GM23338 (cell line): ENCODE measurements at regions not wholly inside any gene's neighbourhood (a gene's known extent, or its start where the extent isn't known, plus 50 kb on each side); places are given as distances from the start of the nearest gene placed in this dataset.

Experiments used
- ATAC-seq: fragments of 200-7000 bp; cut with Tn5 transposase; 3 replicates; pipeline ENCODE4 v1.9.1; 2020
- DNase-seq: peaks from one replicate; pipeline ENCODE4 v3.0.0-alpha.2; 2015; ENCODE audit warnings: low spot score
- H2AFZ ChIP-seq: fragments of 200-600 bp; sonication (generic); 2 replicates; pipeline ENCODE4 v1.8.0; 2016; ENCODE audit warnings: antibody characterized with exemption, mild to moderate bottlenecking, moderate library complexity
- H3F3A ChIP-seq: fragments of 200-600 bp; sonication (generic); replicated peaks from 2 replicates; pipeline ENCODE4 v1.8.0; 2017; ENCODE audit warnings: antibody characterized with exemption, mixed run types, low read depth
- H3K27ac ChIP-seq: fragments of 200-600 bp; sonication (generic); 2 replicates; pipeline ENCODE4 v1.6.1; 2016; ENCODE audit warnings: low read depth
- H3K27me3 ChIP-seq: fragments of 200-600 bp; sonication (generic); 2 replicates; pipeline ENCODE4 v1.8.0; 2016; ENCODE audit warnings: mild to moderate bottlenecking, mixed run types, moderate library complexity; ENCODE audit not compliant: insufficient read depth
- H3K36me3 ChIP-seq: fragments of 200-600 bp; sonication (generic); 2 replicates; pipeline ENCODE4 v1.8.0; 2016; ENCODE audit warnings: mild to moderate bottlenecking; ENCODE audit not compliant: insufficient read depth
- H3K4me1 ChIP-seq: fragments of 200-600 bp; sonication (generic); 2 replicates; pipeline ENCODE4 v1.8.0; 2016; ENCODE audit warnings: mild to moderate bottlenecking, moderate library complexity; ENCODE audit not compliant: insufficient read depth
- H3K4me2 ChIP-seq: fragments of 200-600 bp; sonication (generic); 2 replicates; pipeline ENCODE4 v1.7.1; 2017; ENCODE audit warnings: mixed run types
- H3K4me3 ChIP-seq: fragments of 200-600 bp; sonication (generic); 2 replicates; pipeline ENCODE4 v1.6.1; 2016; ENCODE audit warnings: mixed run types
- H3K79me2 ChIP-seq: fragments of 200-600 bp; sonication (generic); replicated peaks from 2 replicates; pipeline ENCODE4 v1.8.0; 2017; ENCODE audit warnings: mild to moderate bottlenecking; ENCODE audit not compliant: insufficient read depth
- H3K9me2 ChIP-seq: fragments of 200-600 bp; sonication (generic); 2 replicates; pipeline ENCODE4 v1.8.0; 2017; ENCODE audit not compliant: insufficient read depth
- H4K20me1 ChIP-seq: fragments of 200-600 bp; sonication (generic); replicated peaks from 2 replicates; pipeline ENCODE4 v1.8.0; 2017; ENCODE audit warnings: mild to moderate bottlenecking; ENCODE audit not compliant: insufficient read depth
- H3K27ac Mint-ChIP-seq: 2 replicates; pipeline ENCODE4 v1.8.0; 2020; ENCODE audit warnings: inconsistent platforms, mild to moderate bottlenecking, moderate library complexity, mixed read lengths
- H3K27me3 Mint-ChIP-seq: 3 replicates; pipeline ENCODE4 v1.8.0; 2022; ENCODE audit warnings: low read depth, mild to moderate bottlenecking, moderate library complexity, mixed read lengths, inconsistent platforms; ENCODE audit not compliant: insufficient read depth, poor library complexity
- H3K36me3 Mint-ChIP-seq: 3 replicates; pipeline ENCODE4 v1.8.0; 2021; ENCODE audit warnings: low read depth, mild to moderate bottlenecking, inconsistent platforms, moderate library complexity, mixed read lengths
- H3K4me1 Mint-ChIP-seq: 3 replicates; pipeline ENCODE4 v1.8.0; 2020; ENCODE audit warnings: mild to moderate bottlenecking, inconsistent platforms, mixed read lengths
- H3K4me3 Mint-ChIP-seq: 3 replicates; pipeline ENCODE4 v1.8.0; 2021; ENCODE audit warnings: moderate library complexity, mild to moderate bottlenecking, inconsistent platforms, mixed read lengths
- H3K9me3 Mint-ChIP-seq: 3 replicates; pipeline ENCODE4 v1.8.0; 2020; ENCODE audit warnings: moderate library complexity, mild to moderate bottlenecking, inconsistent platforms, mixed read lengths
- CREB1 ChIP-seq: fragments of 250-450 bp; sonication (Bioruptor Pico); IDR thresholded peaks from 2 replicates; pipeline ENCODE4 v1.5.0; 2020; ENCODE audit warnings: low read depth, mild to moderate bottlenecking, moderate library complexity
- EZH2 ChIP-seq: fragments of 200-600 bp; sonication (generic); IDR thresholded peaks from one replicate; pipeline ENCODE4 v1.8.0; 2017; ENCODE audit warnings: antibody characterized with exemption, mild to moderate bottlenecking, low read depth; ENCODE audit not compliant: unreplicated experiment
- EZH2phosphoT487 ChIP-seq: fragments of 200-600 bp; sonication (generic); IDR thresholded peaks from one replicate; pipeline ENCODE4 v1.8.1; 2018; ENCODE audit warnings: antibody characterized with exemption; ENCODE audit not compliant: unreplicated experiment
- JUNB ChIP-seq: IDR thresholded peaks from one replicate; pipeline ENCODE4 v1.6.1; 2016; ENCODE audit warnings: antibody characterized with exemption; ENCODE audit not compliant: unreplicated experiment
- NANOG ChIP-seq: IDR thresholded peaks from 2 replicates; pipeline ENCODE4 v1.6.1; 2016; ENCODE audit warnings: antibody characterized with exemption, borderline replicate concordance
- STAT1 ChIP-seq: IDR thresholded peaks from one replicate; pipeline ENCODE4 v1.6.1; 2016; ENCODE audit warnings: antibody characterized with exemption; ENCODE audit not compliant: unreplicated experiment
- ZNF114 ChIP-seq: fragments of 250-450 bp; sonication (Bioruptor Pico); IDR thresholded peaks from 2 replicates; pipeline ENCODE4 v1.5.0; 2020; ENCODE audit warnings: mild to moderate bottlenecking, moderate library complexity
- ZNF331 ChIP-seq: fragments of 250-450 bp; sonication (Bioruptor Pico); IDR thresholded peaks from 2 replicates; pipeline ENCODE4 v1.5.0; 2020; ENCODE audit warnings: low read depth, mild to moderate bottlenecking, moderate library complexity
- TF ChIP-seq, protein P1 (sequence below): fragments of 250-450 bp; sonication (Bioruptor Pico); IDR thresholded peaks from 2 replicates; pipeline ENCODE4 v1.5.0; 2020; ENCODE audit warnings: mild to moderate bottlenecking, moderate library complexity
- TF ChIP-seq, protein P2 (sequence below): IDR thresholded peaks from one replicate; pipeline ENCODE4 v1.6.1; 2018; ENCODE audit warnings: antibody characterized with exemption; ENCODE audit not compliant: unreplicated experiment
- TF ChIP-seq, protein P3 (sequence below), 2 experiments: fragments of 200-600 bp in 1 of 2; sonication (generic) in 1 of 2; conservative IDR thresholded peaks; 2 replicates each; pipeline versions ENCODE4 v1.5.1 to v1.6.1; 2016 to 2017; ENCODE audit warnings: antibody characterized with exemption in 2 of 2, low read depth in 2 of 2, mild to moderate bottlenecking in 2 of 2, moderate library complexity in 1 of 2
- TF ChIP-seq, protein P4 (sequence below): IDR thresholded peaks from 2 replicates; pipeline ENCODE4 v1.6.1; 2016; ENCODE audit warnings: antibody characterized with exemption

DNA sequence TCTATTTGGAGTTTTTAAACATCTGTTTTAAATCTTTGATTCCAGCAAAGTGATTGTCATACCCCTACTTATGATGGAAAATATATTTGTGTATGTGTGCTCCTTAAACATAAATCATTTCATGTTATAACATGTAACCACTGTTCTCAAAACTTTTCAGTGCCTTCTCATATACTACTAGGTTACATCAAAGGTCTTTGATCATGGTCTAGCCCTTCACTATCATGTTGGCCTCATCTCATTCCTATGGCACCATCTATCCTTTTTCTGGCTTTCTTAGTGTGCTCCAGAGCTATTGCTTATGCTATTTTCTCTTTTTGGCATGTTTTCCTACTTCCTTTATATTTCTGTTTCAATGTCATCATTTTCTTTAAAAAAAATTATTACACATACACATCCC lies 367.9 kb upstream of the SLC39A10 start (continued):
- TF ChIP-seq, protein P1, sequence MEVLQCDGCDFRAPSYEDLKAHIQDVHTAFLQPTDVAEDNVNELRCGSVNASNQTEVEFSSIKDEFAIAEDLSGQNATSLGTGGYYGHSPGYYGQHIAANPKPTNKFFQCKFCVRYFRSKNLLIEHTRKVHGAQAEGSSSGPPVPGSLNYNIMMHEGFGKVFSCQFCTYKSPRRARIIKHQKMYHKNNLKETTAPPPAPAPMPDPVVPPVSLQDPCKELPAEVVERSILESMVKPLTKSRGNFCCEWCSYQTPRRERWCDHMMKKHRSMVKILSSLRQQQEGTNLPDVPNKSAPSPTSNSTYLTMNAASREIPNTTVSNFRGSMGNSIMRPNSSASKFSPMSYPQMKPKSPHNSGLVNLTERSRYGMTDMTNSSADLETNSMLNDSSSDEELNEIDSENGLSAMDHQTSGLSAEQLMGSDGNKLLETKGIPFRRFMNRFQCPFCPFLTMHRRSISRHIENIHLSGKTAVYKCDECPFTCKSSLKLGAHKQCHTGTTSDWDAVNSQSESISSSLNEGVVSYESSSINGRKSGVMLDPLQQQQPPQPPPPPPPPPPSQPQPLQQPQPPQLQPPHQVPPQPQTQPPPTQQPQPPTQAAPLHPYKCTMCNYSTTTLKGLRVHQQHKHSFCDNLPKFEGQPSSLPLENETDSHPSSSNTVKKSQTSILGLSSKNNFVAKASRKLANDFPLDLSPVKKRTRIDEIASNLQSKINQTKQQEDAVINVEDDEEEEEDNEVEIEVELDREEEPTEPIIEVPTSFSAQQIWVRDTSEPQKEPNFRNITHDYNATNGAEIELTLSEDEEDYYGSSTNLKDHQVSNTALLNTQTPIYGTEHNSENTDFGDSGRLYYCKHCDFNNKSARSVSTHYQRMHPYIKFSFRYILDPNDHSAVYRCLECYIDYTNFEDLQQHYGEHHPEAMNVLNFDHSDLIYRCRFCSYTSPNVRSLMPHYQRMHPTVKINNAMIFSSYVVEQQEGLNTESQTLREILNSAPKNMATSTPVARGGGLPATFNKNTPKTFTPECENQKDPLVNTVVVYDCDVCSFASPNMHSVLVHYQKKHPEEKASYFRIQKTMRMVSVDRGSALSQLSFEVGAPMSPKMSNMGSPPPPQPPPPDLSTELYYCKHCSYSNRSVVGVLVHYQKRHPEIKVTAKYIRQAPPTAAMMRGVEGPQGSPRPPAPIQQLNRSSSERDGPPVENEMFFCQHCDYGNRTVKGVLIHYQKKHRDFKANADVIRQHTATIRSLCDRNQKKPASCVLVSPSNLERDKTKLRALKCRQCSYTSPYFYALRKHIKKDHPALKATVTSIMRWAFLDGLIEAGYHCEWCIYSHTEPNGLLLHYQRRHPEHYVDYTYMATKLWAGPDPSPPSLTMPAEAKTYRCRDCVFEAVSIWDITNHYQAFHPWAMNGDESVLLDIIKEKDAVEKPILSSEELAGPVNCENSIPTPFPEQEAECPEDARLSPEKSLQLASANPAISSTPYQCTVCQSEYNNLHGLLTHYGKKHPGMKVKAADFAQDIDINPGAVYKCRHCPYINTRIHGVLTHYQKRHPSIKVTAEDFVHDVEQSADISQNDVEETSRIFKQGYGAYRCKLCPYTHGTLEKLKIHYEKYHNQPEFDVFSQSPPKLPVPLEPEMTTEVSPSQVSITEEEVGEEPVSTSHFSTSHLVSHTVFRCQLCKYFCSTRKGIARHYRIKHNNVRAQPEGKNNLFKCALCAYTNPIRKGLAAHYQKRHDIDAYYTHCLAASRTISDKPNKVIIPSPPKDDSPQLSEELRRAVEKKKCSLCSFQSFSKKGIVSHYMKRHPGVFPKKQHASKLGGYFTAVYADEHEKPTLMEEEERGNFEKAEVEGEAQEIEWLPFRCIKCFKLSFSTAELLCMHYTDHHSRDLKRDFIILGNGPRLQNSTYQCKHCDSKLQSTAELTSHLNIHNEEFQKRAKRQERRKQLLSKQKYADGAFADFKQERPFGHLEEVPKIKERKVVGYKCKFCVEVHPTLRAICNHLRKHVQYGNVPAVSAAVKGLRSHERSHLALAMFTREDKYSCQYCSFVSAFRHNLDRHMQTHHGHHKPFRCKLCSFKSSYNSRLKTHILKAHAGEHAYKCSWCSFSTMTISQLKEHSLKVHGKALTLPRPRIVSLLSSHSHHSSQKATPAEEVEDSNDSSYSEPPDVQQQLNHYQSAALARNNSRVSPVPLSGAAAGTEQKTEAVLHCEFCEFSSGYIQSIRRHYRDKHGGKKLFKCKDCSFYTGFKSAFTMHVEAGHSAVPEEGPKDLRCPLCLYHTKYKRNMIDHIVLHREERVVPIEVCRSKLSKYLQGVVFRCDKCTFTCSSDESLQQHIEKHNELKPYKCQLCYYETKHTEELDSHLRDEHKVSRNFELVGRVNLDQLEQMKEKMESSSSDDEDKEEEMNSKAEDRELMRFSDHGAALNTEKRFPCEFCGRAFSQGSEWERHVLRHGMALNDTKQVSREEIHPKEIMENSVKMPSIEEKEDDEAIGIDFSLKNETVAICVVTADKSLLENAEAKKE (CRISPR knock-in tag): no peak
- TF ChIP-seq JUNB: no peak

DNA sequence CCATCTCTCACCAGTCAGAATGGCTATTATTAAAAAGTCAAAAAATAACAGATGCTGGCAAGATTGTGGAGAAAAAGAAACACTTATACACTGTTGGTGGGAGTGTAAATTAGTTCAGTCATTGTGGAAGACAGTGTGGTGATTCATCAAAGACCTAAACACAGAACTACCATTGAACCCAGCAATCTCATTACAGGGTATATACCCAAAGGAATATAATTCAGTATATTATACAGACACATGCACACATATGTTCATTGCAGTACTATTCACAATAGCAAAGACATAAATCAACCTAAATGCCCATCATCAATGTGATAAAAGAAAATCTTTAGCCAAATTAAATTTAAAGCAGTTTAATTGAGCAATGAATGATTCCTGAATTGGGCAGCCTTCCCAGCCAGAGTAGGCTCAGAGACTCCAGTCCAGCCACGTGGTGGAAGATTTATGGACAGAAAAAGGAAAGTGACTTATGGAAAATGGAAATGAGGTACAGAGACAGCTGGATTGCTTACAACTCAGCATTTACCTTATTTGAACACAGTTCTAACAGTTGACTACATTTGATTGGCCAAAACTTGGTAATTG lies 377.1 kb upstream of the SLC39A10 start:
- Histone ChIP-seq H3F3A (no peaks in the 10 kb centered on the region), H2AFZ (no peak overlapping the region), H3K4me1 (no peaks in the 10 kb centered on the region), H3K36me3 (no peaks in the 10 kb centered on the region), H3K4me2 (no peak overlapping the region), H3K27ac (no peak overlapping the region), H3K27me3 (no peaks in the 10 kb centered on the region), H3K9me2 (no peaks in the 10 kb centered on the region), H3K79me2 (no peaks in the 10 kb centered on the region), H4K20me1 (no peaks in the 10 kb centered on the region), H3K4me3 (no peak overlapping the region)
- no peak overlapping the region for H3K4me3 Mint-ChIP-seq
- H3K36me3 Mint-ChIP-seq: no peaks in the 10 kb centered on the region
- DNase-seq (no peak), ATAC-seq (no peak)
- H3K27ac Mint-ChIP-seq: no peak overlapping the region
- no peaks in the 10 kb centered on the region for H3K27me3 Mint-ChIP-seq
- no peaks in the 10 kb centered on the region for H3K4me1 Mint-ChIP-seq
- H3K9me3 Mint-ChIP-seq: no peaks in the 10 kb centered on the region
- TF ChIP-seq ZNF114 (CRISPR knock-in tag) (no peak), STAT1 (no peak), EZH2phosphoT487 (no peak), EZH2 (no peak), NANOG (no peak), ZNF331 (CRISPR knock-in tag) (no peak), CREB1 (no peak)
- TF ChIP-seq, protein P2, sequence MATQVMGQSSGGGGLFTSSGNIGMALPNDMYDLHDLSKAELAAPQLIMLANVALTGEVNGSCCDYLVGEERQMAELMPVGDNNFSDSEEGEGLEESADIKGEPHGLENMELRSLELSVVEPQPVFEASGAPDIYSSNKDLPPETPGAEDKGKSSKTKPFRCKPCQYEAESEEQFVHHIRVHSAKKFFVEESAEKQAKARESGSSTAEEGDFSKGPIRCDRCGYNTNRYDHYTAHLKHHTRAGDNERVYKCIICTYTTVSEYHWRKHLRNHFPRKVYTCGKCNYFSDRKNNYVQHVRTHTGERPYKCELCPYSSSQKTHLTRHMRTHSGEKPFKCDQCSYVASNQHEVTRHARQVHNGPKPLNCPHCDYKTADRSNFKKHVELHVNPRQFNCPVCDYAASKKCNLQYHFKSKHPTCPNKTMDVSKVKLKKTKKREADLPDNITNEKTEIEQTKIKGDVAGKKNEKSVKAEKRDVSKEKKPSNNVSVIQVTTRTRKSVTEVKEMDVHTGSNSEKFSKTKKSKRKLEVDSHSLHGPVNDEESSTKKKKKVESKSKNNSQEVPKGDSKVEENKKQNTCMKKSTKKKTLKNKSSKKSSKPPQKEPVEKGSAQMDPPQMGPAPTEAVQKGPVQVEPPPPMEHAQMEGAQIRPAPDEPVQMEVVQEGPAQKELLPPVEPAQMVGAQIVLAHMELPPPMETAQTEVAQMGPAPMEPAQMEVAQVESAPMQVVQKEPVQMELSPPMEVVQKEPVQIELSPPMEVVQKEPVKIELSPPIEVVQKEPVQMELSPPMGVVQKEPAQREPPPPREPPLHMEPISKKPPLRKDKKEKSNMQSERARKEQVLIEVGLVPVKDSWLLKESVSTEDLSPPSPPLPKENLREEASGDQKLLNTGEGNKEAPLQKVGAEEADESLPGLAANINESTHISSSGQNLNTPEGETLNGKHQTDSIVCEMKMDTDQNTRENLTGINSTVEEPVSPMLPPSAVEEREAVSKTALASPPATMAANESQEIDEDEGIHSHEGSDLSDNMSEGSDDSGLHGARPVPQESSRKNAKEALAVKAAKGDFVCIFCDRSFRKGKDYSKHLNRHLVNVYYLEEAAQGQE: no peak
- TF ChIP-seq, protein P3, sequence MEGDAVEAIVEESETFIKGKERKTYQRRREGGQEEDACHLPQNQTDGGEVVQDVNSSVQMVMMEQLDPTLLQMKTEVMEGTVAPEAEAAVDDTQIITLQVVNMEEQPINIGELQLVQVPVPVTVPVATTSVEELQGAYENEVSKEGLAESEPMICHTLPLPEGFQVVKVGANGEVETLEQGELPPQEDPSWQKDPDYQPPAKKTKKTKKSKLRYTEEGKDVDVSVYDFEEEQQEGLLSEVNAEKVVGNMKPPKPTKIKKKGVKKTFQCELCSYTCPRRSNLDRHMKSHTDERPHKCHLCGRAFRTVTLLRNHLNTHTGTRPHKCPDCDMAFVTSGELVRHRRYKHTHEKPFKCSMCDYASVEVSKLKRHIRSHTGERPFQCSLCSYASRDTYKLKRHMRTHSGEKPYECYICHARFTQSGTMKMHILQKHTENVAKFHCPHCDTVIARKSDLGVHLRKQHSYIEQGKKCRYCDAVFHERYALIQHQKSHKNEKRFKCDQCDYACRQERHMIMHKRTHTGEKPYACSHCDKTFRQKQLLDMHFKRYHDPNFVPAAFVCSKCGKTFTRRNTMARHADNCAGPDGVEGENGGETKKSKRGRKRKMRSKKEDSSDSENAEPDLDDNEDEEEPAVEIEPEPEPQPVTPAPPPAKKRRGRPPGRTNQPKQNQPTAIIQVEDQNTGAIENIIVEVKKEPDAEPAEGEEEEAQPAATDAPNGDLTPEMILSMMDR (conservative IDR thresholded peaks at IDR 0.05; ENCODE audit: low read depth in 2 of 2): no peak
- TF ChIP-seq, protein P4, sequence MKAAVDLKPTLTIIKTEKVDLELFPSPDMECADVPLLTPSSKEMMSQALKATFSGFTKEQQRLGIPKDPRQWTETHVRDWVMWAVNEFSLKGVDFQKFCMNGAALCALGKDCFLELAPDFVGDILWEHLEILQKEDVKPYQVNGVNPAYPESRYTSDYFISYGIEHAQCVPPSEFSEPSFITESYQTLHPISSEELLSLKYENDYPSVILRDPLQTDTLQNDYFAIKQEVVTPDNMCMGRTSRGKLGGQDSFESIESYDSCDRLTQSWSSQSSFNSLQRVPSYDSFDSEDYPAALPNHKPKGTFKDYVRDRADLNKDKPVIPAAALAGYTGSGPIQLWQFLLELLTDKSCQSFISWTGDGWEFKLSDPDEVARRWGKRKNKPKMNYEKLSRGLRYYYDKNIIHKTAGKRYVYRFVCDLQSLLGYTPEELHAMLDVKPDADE: no peak
